A673 (cell line): ENCODE measurements at regions not wholly inside any gene's neighbourhood (a gene's known extent, or its start where the extent isn't known, plus 50 kb on each side); places are given as distances from the start of the nearest gene placed in this dataset.

Experiments used
- BruUV-seq: library from RNA; stranded (reverse); fragments of 400-500 nt; replicated peaks from 2 replicates; lab custom pipeline; 2021; lab: Mats Ljungman, UMichigan
- CTCF ChIA-PET: fragments of 300-600 bp; sonication (Branson Sonifier 250); formaldehyde crosslinking; loops from one replicate; lab custom pipeline; 2022; ENCODE audit warnings: antibody characterized with exemption; lab: Charles Lee
- POLR2A ChIA-PET: fragments of 300-600 bp; sonication (Branson Sonifier 250); formaldehyde crosslinking; loops from one replicate; lab custom pipeline; 2022; ENCODE audit warnings: antibody characterized with exemption; ENCODE audit not compliant: low non-redundant PET; lab: Charles Lee
- DNase-seq: peaks from one replicate; pipeline ENCODE4 v3.0.0-alpha.2; 2015; ENCODE audit warnings: low spot score
- H3K27ac ChIP-seq: fragments of 200-600 bp; sonication (generic); 2 replicates; pipeline ENCODE4 v1.5.1; 2016; ENCODE audit warnings: mixed run types, low read depth, mild to moderate bottlenecking, mixed read lengths, antibody characterized with exemption, low read length; ENCODE audit not compliant: poor library complexity, severe bottlenecking
- H3K27me3 ChIP-seq: fragments of 200-600 bp; sonication (generic); replicated peaks from 2 replicates; pipeline ENCODE4 v1.6.1; 2017; ENCODE audit warnings: mixed run types, low read depth, mild to moderate bottlenecking, mixed read lengths, antibody characterized with exemption, low read length; ENCODE audit not compliant: insufficient read depth, poor library complexity
- H3K36me3 ChIP-seq: fragments of 200-600 bp; sonication (generic); 2 replicates; pipeline ENCODE4 v1.6.1; 2016; ENCODE audit warnings: mixed run types, mild to moderate bottlenecking, mixed read lengths, antibody characterized with exemption, low read length; ENCODE audit not compliant: insufficient read depth, poor library complexity, severe bottlenecking
- H3K4me1 ChIP-seq: fragments of 200-600 bp; sonication (generic); 2 replicates; pipeline ENCODE4 v1.6.1; 2017; ENCODE audit warnings: mixed run types, mild to moderate bottlenecking, mixed read lengths, antibody characterized with exemption, low read length; ENCODE audit not compliant: insufficient read depth, poor library complexity, severe bottlenecking
- H3K4me3 ChIP-seq: fragments of 200-600 bp; sonication (generic); 2 replicates; pipeline ENCODE4 v1.5.1; 2016; ENCODE audit warnings: low read depth, mixed run types, mild to moderate bottlenecking, mixed read lengths, low read length; ENCODE audit not compliant: poor library complexity, severe bottlenecking
- H3K9me3 ChIP-seq: fragments of 200-600 bp; sonication (generic); 2 replicates; pipeline ENCODE4 v1.6.1; 2016; ENCODE audit warnings: mixed run types, low read depth, mild to moderate bottlenecking, mixed read lengths, antibody characterized with exemption, low read length; ENCODE audit not compliant: poor library complexity, severe bottlenecking
- EZH2 ChIP-seq: fragments of 200-600 bp; sonication (generic); IDR thresholded peaks from 2 replicates; pipeline ENCODE4 v1.6.1; 2017; ENCODE audit warnings: borderline replicate concordance, low read depth, mild to moderate bottlenecking, mixed read lengths, antibody characterized with exemption, low read length; ENCODE audit not compliant: poor library complexity, severe bottlenecking
- intact Hi-C: fragments of 100-400 bp; cut with micrococcal nuclease; formaldehyde crosslinking; loops from one replicate; pipeline ENCODE4 v1.10.0; 2022; ENCODE audit not compliant: unreplicated experiment
- TF ChIP-seq, protein P1 (sequence below): fragments of 300-800, 200-600 bp; sonication (generic); conservative IDR thresholded peaks from 2 replicates; pipeline ENCODE4 v1.5.1; 2017; ENCODE audit warnings: low read depth, mild to moderate bottlenecking, antibody characterized with exemption, low read length, moderate library complexity, mixed read lengths

DNA sequence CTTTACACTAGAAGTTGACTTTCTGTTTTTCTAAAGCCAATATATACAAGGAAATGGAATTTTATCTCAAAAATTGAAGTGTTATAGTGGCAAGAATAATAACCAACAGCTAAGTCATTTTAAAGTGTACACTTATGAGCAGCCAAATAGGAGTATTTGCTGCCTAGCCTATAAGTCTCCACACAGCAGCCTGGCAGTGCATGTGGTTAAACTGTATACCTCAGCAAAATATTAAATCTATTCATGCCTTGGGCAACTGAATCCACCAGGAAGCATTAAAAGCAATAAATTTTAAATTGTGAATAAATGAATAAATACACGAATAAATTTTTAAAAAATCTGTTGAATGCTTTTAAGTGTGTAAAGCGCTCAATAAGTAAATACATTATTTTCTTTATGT lies 432.4 kb upstream of the RORB start:
- H3K4me3 ChIP-seq = no peak overlapping the region
- H3K27ac ChIP-seq = no peak overlapping the region
- no peaks in the 10 kb centered on the region for H3K36me3 ChIP-seq
- no peak for DNase-seq
- ChIA-PET POLR2A (no interaction called here), CTCF (no interaction called here)
- intact Hi-C loops = no loop called here
- no peak for TF ChIP-seq EZH2
- TF ChIP-seq, protein P1, sequence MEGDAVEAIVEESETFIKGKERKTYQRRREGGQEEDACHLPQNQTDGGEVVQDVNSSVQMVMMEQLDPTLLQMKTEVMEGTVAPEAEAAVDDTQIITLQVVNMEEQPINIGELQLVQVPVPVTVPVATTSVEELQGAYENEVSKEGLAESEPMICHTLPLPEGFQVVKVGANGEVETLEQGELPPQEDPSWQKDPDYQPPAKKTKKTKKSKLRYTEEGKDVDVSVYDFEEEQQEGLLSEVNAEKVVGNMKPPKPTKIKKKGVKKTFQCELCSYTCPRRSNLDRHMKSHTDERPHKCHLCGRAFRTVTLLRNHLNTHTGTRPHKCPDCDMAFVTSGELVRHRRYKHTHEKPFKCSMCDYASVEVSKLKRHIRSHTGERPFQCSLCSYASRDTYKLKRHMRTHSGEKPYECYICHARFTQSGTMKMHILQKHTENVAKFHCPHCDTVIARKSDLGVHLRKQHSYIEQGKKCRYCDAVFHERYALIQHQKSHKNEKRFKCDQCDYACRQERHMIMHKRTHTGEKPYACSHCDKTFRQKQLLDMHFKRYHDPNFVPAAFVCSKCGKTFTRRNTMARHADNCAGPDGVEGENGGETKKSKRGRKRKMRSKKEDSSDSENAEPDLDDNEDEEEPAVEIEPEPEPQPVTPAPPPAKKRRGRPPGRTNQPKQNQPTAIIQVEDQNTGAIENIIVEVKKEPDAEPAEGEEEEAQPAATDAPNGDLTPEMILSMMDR = no peak
- H3K27me3 ChIP-seq = no peaks in the 10 kb centered on the region
- peaks cover 5% of the 10 kb centered on the region for H3K9me3 ChIP-seq
- no TSS peak for BruUV-seq
- H3K4me1 ChIP-seq = no peaks in the 10 kb centered on the region

DNA sequence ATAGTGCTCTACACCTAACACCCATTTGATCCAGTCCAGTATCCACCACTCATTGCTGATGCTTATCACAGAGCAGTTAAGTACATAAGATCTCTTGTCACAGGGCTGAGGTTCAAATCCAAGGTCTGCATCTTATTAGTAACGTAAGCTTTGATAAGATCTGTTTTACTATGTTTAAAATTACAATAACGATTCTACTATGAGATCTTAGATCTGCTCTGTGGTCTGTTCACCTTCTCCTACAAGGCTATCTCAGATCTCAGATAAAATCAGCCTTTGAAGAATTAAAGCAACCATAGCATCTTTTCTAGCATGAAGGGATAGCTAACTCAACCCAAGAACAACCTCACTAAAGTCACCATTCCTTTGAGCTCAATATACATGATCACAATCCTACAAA lies 431.0 kb upstream of the RORB start:
- peaks cover 5% of the 10 kb centered on the region for H3K9me3 ChIP-seq
- no peaks in the 10 kb centered on the region for H3K36me3 ChIP-seq
- H3K27ac ChIP-seq = no peak overlapping the region
- TF ChIP-seq, protein P1 = no peak
- TF ChIP-seq EZH2 = no peak
- no peak overlapping the region for H3K4me3 ChIP-seq
- ChIA-PET POLR2A (no interaction called here), CTCF (no interaction called here)
- intact Hi-C loops = no loop called here
- H3K4me1 ChIP-seq = no peaks in the 10 kb centered on the region
- DNase-seq = no peak
- no peaks in the 10 kb centered on the region for H3K27me3 ChIP-seq
- BruUV-seq = no TSS peak

DNA sequence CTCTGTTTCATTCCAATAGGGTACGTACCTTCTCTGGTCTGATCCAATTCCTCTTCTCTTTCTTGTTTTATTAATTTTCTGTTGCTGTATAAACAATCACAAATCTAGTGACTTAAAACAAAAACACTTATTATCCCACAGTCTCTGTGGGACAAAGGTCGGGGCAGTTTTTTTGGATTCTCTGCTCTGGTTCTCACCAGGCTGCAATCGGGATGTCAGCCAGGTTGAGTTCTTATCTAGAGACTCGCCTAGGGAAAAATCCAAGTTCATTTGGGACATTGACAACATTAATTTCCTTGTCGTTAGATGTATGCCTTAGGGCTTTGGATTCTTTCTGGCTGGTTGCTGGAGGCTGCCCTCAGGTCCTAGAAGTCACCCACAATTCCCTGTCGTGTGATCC lies 430.5 kb upstream of the RORB start:
- peaks cover 5% of the 10 kb centered on the region for H3K9me3 ChIP-seq
- H3K4me1 ChIP-seq = no peaks in the 10 kb centered on the region
- POLR2A ChIA-PET = no interaction called here
- TF ChIP-seq EZH2 = no peak
- TF ChIP-seq, protein P1 = no peak
- intact Hi-C loops = no loop called here
- CTCF ChIA-PET = no interaction called here
- no peaks in the 10 kb centered on the region for H3K36me3 ChIP-seq
- no peak overlapping the region for H3K27ac ChIP-seq
- DNase-seq = no peak
- no TSS peak for BruUV-seq
- H3K27me3 ChIP-seq = no peaks in the 10 kb centered on the region
- no peak overlapping the region for H3K4me3 ChIP-seq
